ENCODE measurements at regions not wholly inside any gene's neighbourhood (a gene's known extent, or its start where the extent isn't known, plus 50 kb on each side); places are given as distances from the start of the nearest gene placed in this dataset.

GRCh38 chr6:95321126-95321525 is 256.2 kb upstream of the MANEA start (continued):
- TF ChIP-seq ZBTB33 (CRISPR knock-in tag; IDR thresholded peaks at IDR 0.05), result no peak
- no peak for TF ChIP-seq E2F4 (CRISPR knock-in tag; IDR thresholded peaks at IDR 0.05; ENCODE audit: low read depth)
- TF ChIP-seq TEAD1 (CRISPR knock-in tag; IDR thresholded peaks at IDR 0.05), result no peak
- TF ChIP-seq MAFF (IDR thresholded peaks at IDR 0.05; ENCODE audit: low read length), result no peak

- H3K27me3 ChIP-seq (ENCODE audit: control insufficient read depth in 2 of 2, insufficient read depth in 2 of 2, low read length in 2 of 2), result no peaks in the 10 kb centered on the region
- H3K4me2 ChIP-seq (ENCODE audit: insufficient read depth, low read length), result no peak overlapping the region
- no peak overlapping the region for H2AFZ ChIP-seq (ENCODE audit: low read depth, low read length)
- no peak overlapping the region for H3K4me3 ChIP-seq
- H3K4me1 ChIP-seq (replicated peaks in 1 of 2; ENCODE audit: control insufficient read depth in 2 of 2, insufficient read depth in 2 of 2, low read length in 2 of 2), result no peaks in the 10 kb centered on the region
- TF ChIP-seq ZBTB34 (CRISPR knock-in tag; IDR thresholded peaks at IDR 0.05) (no peak), HNRNPL (IDR thresholded peaks at IDR 0.05; ENCODE audit: low read depth, low read length) (no peak), ZFP36 (IDR thresholded peaks at IDR 0.05; ENCODE audit: low read depth, low read length, partially characterized antibody) (no peak), ZNF324 (CRISPR knock-in tag; IDR thresholded peaks at IDR 0.05) (no peak), LARP7 (IDR thresholded peaks at IDR 0.05) (no peak), HSF4 (CRISPR knock-in tag; IDR thresholded peaks at IDR 0.05; ENCODE audit: borderline replicate concordance) (no peak)
- no peaks in the 10 kb centered on the region for H3K36me3 ChIP-seq (ENCODE audit: control insufficient read depth, insufficient read depth, low read length)
- no peaks in the 10 kb centered on the region for H4K20me1 ChIP-seq (replicated peaks; ENCODE audit: control insufficient read depth, insufficient read depth, low read length)
- H3K9me1 ChIP-seq (ENCODE audit: control insufficient read depth, insufficient read depth, low read length), result no peaks in the 10 kb centered on the region
- no TSS peak for BruUV-seq (replicated peaks)
- ATAC-seq, result no peak
- in situ Hi-C loops (cut with MboI), result no loop called here
- intact Hi-C loops (cut with micrococcal nuclease), result no loop called here
- ChIA-PET CTCF (ENCODE audit: low intra/inter-chr PET ratio) (no interaction called here), POLR2A (no interaction called here)
- no peak for FAIRE-seq
- no peak for DNase-seq (ENCODE audit: extremely low read depth in 1 of 4, low spot score in 3 of 4)
- no peaks in the 10 kb centered on the region for H3K9me3 ChIP-seq (replicated peaks; ENCODE audit: control insufficient read depth, insufficient read depth, low read depth, low read length)
- 8% methylated on average over 1 of the region's 1 CpG for WGBS (ENCODE audit: insufficient coverage, low coverage, missing lambda C conversion rate)
- no peak overlapping the region for H3K27ac ChIP-seq (ENCODE audit: extremely low read depth, low read depth, low read length)
- H3K79me2 ChIP-seq (ENCODE audit: control insufficient read depth, insufficient read depth, low read length), result no peaks in the 10 kb centered on the region
- H3K9ac ChIP-seq (ENCODE audit: insufficient read depth in 1 of 2, low read depth in 2 of 2, low read length in 2 of 2), result no peak overlapping the region
Measured at GRCh38 chr6:95325916-95326315, 251.4 kb upstream of the MANEA start.
